Gastrocnemius medialis (tissue), 4 donors: ENCODE measurements at regions not wholly inside any gene's neighbourhood (a gene's known extent, or its start where the extent isn't known, plus 50 kb on each side); places are given as distances from the start of the nearest gene placed in this dataset.

Experiments
- ATAC-seq, 2 donors: fragments of 150-250 bp; one replicate each; pipeline ENCODE4 v1.9.1; 2016
- DNase-seq, 2 donors: peaks; one replicate each; pipeline ENCODE4 v3.0.0-alpha.2; 2019
- H3K27ac ChIP-seq, 4 donors: fragments of 200-600 bp; sonication (generic); 1 replicate in 1 of 4; 2 replicates in 3 of 4; pipeline ENCODE4 v1.5.1; 2016 to 2018; ENCODE audit warnings: mild to moderate bottlenecking in 2 of 4, moderate library complexity in 1 of 4
- H3K27me3 ChIP-seq, 3 donors: fragments of 200-600 bp; sonication (generic) in 2 of 3; 1 replicate in 1 of 3; 2 replicates in 2 of 3; pipeline versions ENCODE4 v1.5.1 to v1.6.0; 2016 to 2019; ENCODE audit warnings: mild to moderate bottlenecking in 1 of 3, moderate library complexity in 1 of 3
- H3K36me3 ChIP-seq, 2 donors: fragments of 200-600 bp; sonication (generic) in 1 of 2; one replicate each; pipeline ENCODE4 v1.5.1; 2017 to 2018
- H3K4me1 ChIP-seq, 2 donors: fragments of 200-600 bp; sonication (generic) in 1 of 2; one replicate each; pipeline ENCODE4 v1.5.1; 2016 to 2017; ENCODE audit warnings: mild to moderate bottlenecking in 2 of 2
- H3K4me3 ChIP-seq, 4 donors: fragments of 200-600 bp; sonication (generic) in 3 of 4; 1 replicate in 1 of 4; 2 replicates in 3 of 4; pipeline ENCODE4 v1.5.1; 2016 to 2019; ENCODE audit warnings: mild to moderate bottlenecking in 2 of 4
- H3K9me3 ChIP-seq, 3 donors: fragments of 200-600 bp; sonication (generic) in 2 of 3; 1 replicate in 1 of 3; 2 replicates in 2 of 3; pipeline ENCODE4 v1.5.1; 2016 to 2019
- POLR2A ChIP-seq, 2 donors: fragments of 450-650 bp; IDR thresholded peaks; one replicate each; pipeline ENCODE4 v1.6.1; 2017; ENCODE audit warnings: antibody characterized with exemption in 2 of 2, mild to moderate bottlenecking in 2 of 2, moderate library complexity in 2 of 2
- in situ Hi-C, 4 donors: fragments of 200-750 bp; cut with MboI; loops; one replicate each; pipeline versions ENCODE4 v1.15.0 to v1.8.0; 2017; ENCODE audit warnings: low sequenced_read_pairs in 4 of 4
- intact Hi-C: fragments of 100-400 bp; cut with DNase I; formaldehyde crosslinking; loops from one replicate; pipeline ENCODE4 v1.15.1; 2023; ENCODE audit warnings: low total_unique reads
- TF ChIP-seq, protein P1 (sequence below), 5 experiments: fragments of 450-650 bp in 3 of 5; fragments of 200-600 bp in 2 of 5; sonication (generic) in 2 of 5; IDR thresholded peaks in 4 of 5; conservative IDR thresholded peaks in 1 of 5; 1 replicate in 4 of 5; 2 replicates in 1 of 5; pipeline ENCODE4 v1.5.1; 2016 to 2019; ENCODE audit warnings: antibody characterized with exemption in 5 of 5, mild to moderate bottlenecking in 3 of 5, moderate library complexity in 3 of 5

- no peak overlapping the region for H3K27ac ChIP-seq
- no peaks in the 10 kb centered on the region for H3K36me3 ChIP-seq
- TF ChIP-seq, protein P1, sequence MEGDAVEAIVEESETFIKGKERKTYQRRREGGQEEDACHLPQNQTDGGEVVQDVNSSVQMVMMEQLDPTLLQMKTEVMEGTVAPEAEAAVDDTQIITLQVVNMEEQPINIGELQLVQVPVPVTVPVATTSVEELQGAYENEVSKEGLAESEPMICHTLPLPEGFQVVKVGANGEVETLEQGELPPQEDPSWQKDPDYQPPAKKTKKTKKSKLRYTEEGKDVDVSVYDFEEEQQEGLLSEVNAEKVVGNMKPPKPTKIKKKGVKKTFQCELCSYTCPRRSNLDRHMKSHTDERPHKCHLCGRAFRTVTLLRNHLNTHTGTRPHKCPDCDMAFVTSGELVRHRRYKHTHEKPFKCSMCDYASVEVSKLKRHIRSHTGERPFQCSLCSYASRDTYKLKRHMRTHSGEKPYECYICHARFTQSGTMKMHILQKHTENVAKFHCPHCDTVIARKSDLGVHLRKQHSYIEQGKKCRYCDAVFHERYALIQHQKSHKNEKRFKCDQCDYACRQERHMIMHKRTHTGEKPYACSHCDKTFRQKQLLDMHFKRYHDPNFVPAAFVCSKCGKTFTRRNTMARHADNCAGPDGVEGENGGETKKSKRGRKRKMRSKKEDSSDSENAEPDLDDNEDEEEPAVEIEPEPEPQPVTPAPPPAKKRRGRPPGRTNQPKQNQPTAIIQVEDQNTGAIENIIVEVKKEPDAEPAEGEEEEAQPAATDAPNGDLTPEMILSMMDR (IDR thresholded peaks at IDR 0.05 in 4 of 5, conservative IDR thresholded peaks at IDR 0.05 in 1 of 5) = no peak
- TF ChIP-seq POLR2A (IDR thresholded peaks at IDR 0.05) = no peak
- H3K4me1 ChIP-seq = peaks cover 15 to 33% of the 10 kb centered on the region in 2 donors
- intact Hi-C loops (no loop called here), in situ Hi-C loops (loop anchor here in 2 of 4 donors (10.0 kb wide), 1 partner anchor 74 kb away; no protein-coding TSS in a partner anchor)
- no peaks in the 10 kb centered on the region for H3K9me3 ChIP-seq
- no peak for ATAC-seq
- no peaks in the 10 kb centered on the region for H3K27me3 ChIP-seq
- no peak for DNase-seq
- no peak overlapping the region for H3K4me3 ChIP-seq
These were observed 81.8 kb downstream of the RHOB start for GRCh38 chr2:20528713-20529112.

GRCh38 chr2:20530520-20530919 is 83.6 kb downstream of the RHOB start:
- no peak overlapping the region for H3K4me3 ChIP-seq
- in situ Hi-C loops (no loop called here), intact Hi-C loops (no loop called here)
- peaks cover 16 to 35% of the 10 kb centered on the region in 2 donors for H3K4me1 ChIP-seq
- DNase-seq (no peak), ATAC-seq (no peak)
- no peak overlapping the region for H3K27ac ChIP-seq
- no peaks in the 10 kb centered on the region for H3K36me3 ChIP-seq
- no peaks in the 10 kb centered on the region for H3K27me3 ChIP-seq
- TF ChIP-seq, protein P1 (IDR thresholded peaks at IDR 0.05 in 4 of 5, conservative IDR thresholded peaks at IDR 0.05 in 1 of 5) = no peak
- no peak for TF ChIP-seq POLR2A (IDR thresholded peaks at IDR 0.05)
- H3K9me3 ChIP-seq = no peaks in the 10 kb centered on the region

GRCh38 chr2:20531633-20532262 is 84.9 kb downstream of the RHOB start:
- Histone ChIP-seq H3K4me1 (peaks cover 28 to 36% of the 10 kb centered on the region in 2 donors), H3K4me3 (no peak overlapping the region), H3K27ac (no peak overlapping the region), H3K9me3 (no peaks in the 10 kb centered on the region), H3K27me3 (no peaks in the 10 kb centered on the region), H3K36me3 (no peaks in the 10 kb centered on the region)
- ATAC-seq (no peak), DNase-seq (peak in 1 of 2 donors; percentile 12)
- in situ Hi-C loops = no loop called here
- intact Hi-C loops = no loop called here
- TF ChIP-seq, protein P1 (IDR thresholded peaks at IDR 0.05 in 4 of 5, conservative IDR thresholded peaks at IDR 0.05 in 1 of 5) = no peak
- no peak for TF ChIP-seq POLR2A (IDR thresholded peaks at IDR 0.05)

- Histone ChIP-seq H3K27me3 (no peaks in the 10 kb centered on the region), H3K9me3 (no peaks in the 10 kb centered on the region), H3K27ac (peak overlapping the region in 1 of 4 donors; percentile 27), H3K4me1 (peaks cover 39 to 41% of the 10 kb centered on the region in 2 donors), H3K4me3 (no peak overlapping the region), H3K36me3 (no peaks in the 10 kb centered on the region)
- no peak for ATAC-seq
- TF ChIP-seq, protein P1 (IDR thresholded peaks at IDR 0.05 in 4 of 5, conservative IDR thresholded peaks at IDR 0.05 in 1 of 5) = no peak
- no peak for TF ChIP-seq POLR2A (IDR thresholded peaks at IDR 0.05)
- DNase-seq = peak in 1 of 2 donors; percentile 23
- intact Hi-C loops (no loop called here), in situ Hi-C loops (no loop called here)
These were observed 86.0 kb downstream of the RHOB start for GRCh38 chr2:20532634-20533437.
